GM12892 (cell line): ENCODE measurements at regions not wholly inside any gene's neighbourhood (a gene's known extent, or its start where the extent isn't known, plus 50 kb on each side); places are given as distances from the start of the nearest gene placed in this dataset.

Source experiments
- POLR2A ChIP-seq: IDR thresholded peaks from 2 replicates; pipeline ENCODE4 v1.6.1; 2011; ENCODE audit warnings: low read depth, low read length, control low read depth
- POLR2AphosphoS5 ChIP-seq: IDR thresholded peaks from 2 replicates; pipeline ENCODE4 v1.6.1; 2011; ENCODE audit warnings: low read depth, low read length, control low read depth

- TF ChIP-seq POLR2AphosphoS5 (no peak), POLR2A (no peak)
These were observed 2043.3 kb upstream of the PIK3C3 start for GRCh38 chr18:39911716-39912115.
